ENCODE measurements at regions not wholly inside any gene's neighbourhood (a gene's known extent, or its start where the extent isn't known, plus 50 kb on each side); places are given as distances from the start of the nearest gene placed in this dataset.
A peak's percentile ranks its signal among the peaks of the same experiment; 100 is the strongest.
"Not testable (repeated sequence)": the region's sequence is repeated elsewhere in the genome, so short reads cannot be mapped to it uniquely, and the experiment has no call there.

- no peak for DNase-seq
These were observed 253.2 kb upstream of the SMIM30 start for GRCh38 chr7:113371416-113372043.

GRCh38 chr7:113370910-113371309 is 252.6 kb upstream of the SMIM30 start:
- DNase-seq: peak; percentile 42

- peak; percentile 3 for DNase-seq
These were observed 249.9 kb upstream of the SMIM30 start for GRCh38 chr7:113368256-113368655.

GRCh38 chr7:113367041-113367586 is 248.8 kb upstream of the SMIM30 start:
- no peak for DNase-seq

GRCh38 chr7:113366122-113366521 is 247.8 kb upstream of the SMIM30 start:
- DNase-seq: no peak

GRCh38 chr7:113349339-113349738 is 231.0 kb upstream of the SMIM30 start:
- DNase-seq: no peak

- DNase-seq: no peak
These were observed 221.3 kb upstream of the SMIM30 start for GRCh38 chr7:113339661-113340060.

GRCh38 chr7:113338071-113338696 is 219.8 kb upstream of the SMIM30 start:
- no peak for DNase-seq

GRCh38 chr7:113336838-113337237 is 218.5 kb upstream of the SMIM30 start:
- DNase-seq: not testable (repeated sequence)

- DNase-seq: peak; percentile 41
These were observed 213.0 kb upstream of the SMIM30 start for GRCh38 chr7:113331155-113331898.

- DNase-seq: no peak
These were observed 202.8 kb upstream of the SMIM30 start for GRCh38 chr7:113321201-113321600.

GRCh38 chr7:113320419-113320818 is 202.1 kb upstream of the SMIM30 start:
- no peak for DNase-seq

- DNase-seq: no peak
These were observed 196.2 kb upstream of the SMIM30 start for GRCh38 chr7:113314594-113314993.

- DNase-seq: no peak
These were observed 190.0 kb upstream of the SMIM30 start for GRCh38 chr7:113308399-113308798.

GRCh38 chr7:113307147-113307546 is 188.8 kb upstream of the SMIM30 start:
- DNase-seq: no peak

- DNase-seq: no peak
These were observed 187.9 kb upstream of the SMIM30 start for GRCh38 chr7:113306302-113306701.

- DNase-seq: no peak
These were observed 185.8 kb upstream of the SMIM30 start for GRCh38 chr7:113304104-113304503.

GRCh38 chr7:113303388-113303787 is 185.0 kb upstream of the SMIM30 start:
- not testable (repeated sequence) for DNase-seq

- no peak for DNase-seq
These were observed 183.6 kb upstream of the SMIM30 start for GRCh38 chr7:113301983-113302382.

GRCh38 chr7:113301141-113301540 is 182.8 kb upstream of the SMIM30 start:
- DNase-seq: no peak

- no peak for DNase-seq
These were observed 181.4 kb upstream of the SMIM30 start for GRCh38 chr7:113299748-113300147.

- DNase-seq: no peak
These were observed 180.1 kb upstream of the SMIM30 start for GRCh38 chr7:113298501-113298900.

GRCh38 chr7:113294750-113295149 is 176.4 kb upstream of the SMIM30 start:
- no peak for DNase-seq

- no peak for DNase-seq
These were observed 173.8 kb upstream of the SMIM30 start for GRCh38 chr7:113292105-113292504.
